SK-N-MC (cell line): ENCODE measurements at regions not wholly inside any gene's neighbourhood (a gene's known extent, or its start where the extent isn't known, plus 50 kb on each side); places are given as distances from the start of the nearest gene placed in this dataset.

Experiments used
- EZH2 ChIP-seq: fragments of 200-600 bp; sonication (generic); IDR thresholded peaks from one replicate; pipeline ENCODE4 v1.6.1; 2017; ENCODE audit warnings: antibody characterized with exemption
- POLR2AphosphoS5 ChIP-seq: IDR thresholded peaks from 2 replicates; pipeline ENCODE4 v1.6.1; 2012; ENCODE audit warnings: mild to moderate bottlenecking, low read depth, low read length, borderline replicate concordance

DNA sequence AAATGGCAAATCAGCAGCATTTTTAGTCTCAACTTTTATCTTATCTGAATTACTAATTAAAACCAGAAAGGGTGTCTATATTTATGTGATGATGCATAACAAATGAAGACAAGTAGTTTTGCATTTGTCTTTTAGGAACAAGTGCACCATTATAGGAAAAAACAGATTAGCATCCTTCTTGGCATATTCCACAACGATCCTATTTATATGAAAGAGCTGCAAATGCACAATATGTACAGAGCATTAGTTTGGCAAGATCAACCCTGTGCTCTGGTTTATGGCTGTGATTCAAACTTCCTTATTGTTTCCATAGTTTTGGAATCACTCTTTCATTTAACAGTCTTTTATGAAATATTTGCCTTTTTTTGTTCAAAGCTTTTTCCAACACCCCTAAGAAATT is 486.8 kb downstream of the KCNH5 start:
- TF ChIP-seq POLR2AphosphoS5 (no peak), EZH2 (no peak)
